WERI-Rb-1 (cell line): ENCODE measurements at regions not wholly inside any gene's neighbourhood (a gene's known extent, or its start where the extent isn't known, plus 50 kb on each side); places are given as distances from the start of the nearest gene placed in this dataset.

Experiments used
- DNase-seq: peaks from one replicate; pipeline ENCODE4 v3.0.0-alpha.2; 2020
- H3K27ac ChIP-seq: fragments of 250-450 bp; sonication (Bioruptor Pico); 2 replicates; pipeline ENCODE4 v1.5.1; 2020; ENCODE audit warnings: mild to moderate bottlenecking, moderate library complexity
- H3K27me3 ChIP-seq: fragments of 250-450 bp; sonication (Bioruptor Pico); 2 replicates; pipeline ENCODE4 v1.5.1; 2021; ENCODE audit warnings: mild to moderate bottlenecking, low read depth, moderate library complexity; ENCODE audit not compliant: insufficient read depth, severe bottlenecking
- H3K36me3 ChIP-seq: fragments of 250-450 bp; sonication (Bioruptor Pico); 2 replicates; pipeline ENCODE4 v1.5.1; 2020; ENCODE audit warnings: mild to moderate bottlenecking, moderate library complexity
- H3K4me3 ChIP-seq: 2 replicates; pipeline ENCODE4 v1.5.1; 2011; ENCODE audit warnings: low read depth, mild to moderate bottlenecking, control low read depth, low read length
- H3K9me3 ChIP-seq: fragments of 250-450 bp; sonication (Bioruptor Pico); 2 replicates; pipeline ENCODE4 v1.5.1; 2021; ENCODE audit warnings: mild to moderate bottlenecking, moderate library complexity; ENCODE audit not compliant: severe bottlenecking
- TF ChIP-seq, protein P1 (sequence below): IDR thresholded peaks from 2 replicates; pipeline ENCODE4 v1.5.1; 2011; ENCODE audit warnings: low read depth, mild to moderate bottlenecking, control low read depth, inconsistent platforms, low read length

DNA sequence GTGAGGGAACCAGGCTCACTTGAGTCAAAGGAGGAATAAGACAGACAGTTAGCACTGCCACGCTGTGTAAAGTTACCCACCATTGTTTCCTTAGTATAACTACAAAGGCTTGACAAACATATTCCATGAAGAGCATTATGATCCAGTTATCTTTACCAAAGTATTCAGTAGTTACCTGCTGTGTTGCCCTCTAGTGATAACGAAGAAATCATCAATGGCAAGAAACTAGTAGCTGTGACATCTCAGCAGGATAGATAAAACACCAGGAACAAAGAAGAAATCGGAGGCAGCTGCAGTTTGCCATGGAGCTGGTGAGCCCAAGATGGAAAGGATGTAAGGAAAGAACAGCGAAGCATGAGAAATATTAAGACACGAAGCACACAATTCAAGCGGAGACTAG lies 215.3 kb upstream of the FSHR start:
- Histone ChIP-seq H3K27ac (no peak overlapping the region), H3K9me3 (no peaks in the 10 kb centered on the region), H3K27me3 (no peaks in the 10 kb centered on the region), H3K4me3 (no peak overlapping the region), H3K36me3 (no peaks in the 10 kb centered on the region)
- DNase-seq, result no peak
- TF ChIP-seq, protein P1, sequence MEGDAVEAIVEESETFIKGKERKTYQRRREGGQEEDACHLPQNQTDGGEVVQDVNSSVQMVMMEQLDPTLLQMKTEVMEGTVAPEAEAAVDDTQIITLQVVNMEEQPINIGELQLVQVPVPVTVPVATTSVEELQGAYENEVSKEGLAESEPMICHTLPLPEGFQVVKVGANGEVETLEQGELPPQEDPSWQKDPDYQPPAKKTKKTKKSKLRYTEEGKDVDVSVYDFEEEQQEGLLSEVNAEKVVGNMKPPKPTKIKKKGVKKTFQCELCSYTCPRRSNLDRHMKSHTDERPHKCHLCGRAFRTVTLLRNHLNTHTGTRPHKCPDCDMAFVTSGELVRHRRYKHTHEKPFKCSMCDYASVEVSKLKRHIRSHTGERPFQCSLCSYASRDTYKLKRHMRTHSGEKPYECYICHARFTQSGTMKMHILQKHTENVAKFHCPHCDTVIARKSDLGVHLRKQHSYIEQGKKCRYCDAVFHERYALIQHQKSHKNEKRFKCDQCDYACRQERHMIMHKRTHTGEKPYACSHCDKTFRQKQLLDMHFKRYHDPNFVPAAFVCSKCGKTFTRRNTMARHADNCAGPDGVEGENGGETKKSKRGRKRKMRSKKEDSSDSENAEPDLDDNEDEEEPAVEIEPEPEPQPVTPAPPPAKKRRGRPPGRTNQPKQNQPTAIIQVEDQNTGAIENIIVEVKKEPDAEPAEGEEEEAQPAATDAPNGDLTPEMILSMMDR, result no peak

DNA sequence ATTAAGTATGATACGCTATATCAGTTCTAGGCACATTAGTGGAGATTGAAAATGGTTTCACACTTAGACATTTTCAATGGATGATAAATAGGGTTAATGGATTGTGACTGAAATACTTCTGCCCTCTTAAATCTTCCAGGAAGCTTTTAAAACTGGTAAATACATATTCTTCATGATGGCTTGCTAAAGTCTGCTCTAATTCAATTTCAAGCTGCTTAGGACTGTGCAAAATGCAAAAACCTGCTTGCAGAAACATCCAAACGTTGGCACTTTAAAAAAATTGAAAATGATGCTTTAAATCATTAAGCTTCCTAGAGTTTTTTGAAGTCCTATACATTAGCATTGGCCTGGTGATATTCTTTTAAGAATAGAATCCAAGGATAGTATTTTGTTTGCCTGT lies 214.8 kb upstream of the FSHR start:
- DNase-seq, result no peak
- TF ChIP-seq, protein P1, result no peak
- Histone ChIP-seq H3K36me3 (no peaks in the 10 kb centered on the region), H3K9me3 (no peaks in the 10 kb centered on the region), H3K27ac (no peak overlapping the region), H3K27me3 (no peaks in the 10 kb centered on the region), H3K4me3 (no peak overlapping the region)

- H3K9me3 ChIP-seq, result no peaks in the 10 kb centered on the region
- H3K36me3 ChIP-seq, result no peaks in the 10 kb centered on the region
- no peaks in the 10 kb centered on the region for H3K27me3 ChIP-seq
- TF ChIP-seq, protein P1, result no peak
- no peak for DNase-seq
- no peak overlapping the region for H3K27ac ChIP-seq
- H3K4me3 ChIP-seq, result no peak overlapping the region
Measured at GRCh38 chr2:49367003-49367402, 212.7 kb upstream of the FSHR start.

DNA sequence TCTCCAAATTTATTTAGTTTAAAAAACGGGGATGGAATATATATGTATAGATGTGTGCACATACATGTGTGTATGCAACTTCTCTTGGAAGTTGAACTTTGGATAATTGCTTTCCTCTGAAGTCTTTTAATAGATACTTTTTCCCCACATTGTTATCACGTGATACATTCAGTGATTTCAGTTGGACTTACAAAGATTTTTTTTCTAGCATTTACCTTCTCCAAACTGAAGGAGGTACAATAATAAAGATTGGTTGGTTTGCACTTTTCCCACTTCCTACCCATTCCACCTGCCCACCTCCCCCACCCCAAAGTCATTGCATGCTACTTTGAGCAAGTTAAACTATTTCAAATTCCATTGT lies 206.1 kb upstream of the FSHR start:
- Histone ChIP-seq H3K36me3 (no peaks in the 10 kb centered on the region), H3K27ac (no peak overlapping the region)
- TF ChIP-seq, protein P1, result no peak

DNA sequence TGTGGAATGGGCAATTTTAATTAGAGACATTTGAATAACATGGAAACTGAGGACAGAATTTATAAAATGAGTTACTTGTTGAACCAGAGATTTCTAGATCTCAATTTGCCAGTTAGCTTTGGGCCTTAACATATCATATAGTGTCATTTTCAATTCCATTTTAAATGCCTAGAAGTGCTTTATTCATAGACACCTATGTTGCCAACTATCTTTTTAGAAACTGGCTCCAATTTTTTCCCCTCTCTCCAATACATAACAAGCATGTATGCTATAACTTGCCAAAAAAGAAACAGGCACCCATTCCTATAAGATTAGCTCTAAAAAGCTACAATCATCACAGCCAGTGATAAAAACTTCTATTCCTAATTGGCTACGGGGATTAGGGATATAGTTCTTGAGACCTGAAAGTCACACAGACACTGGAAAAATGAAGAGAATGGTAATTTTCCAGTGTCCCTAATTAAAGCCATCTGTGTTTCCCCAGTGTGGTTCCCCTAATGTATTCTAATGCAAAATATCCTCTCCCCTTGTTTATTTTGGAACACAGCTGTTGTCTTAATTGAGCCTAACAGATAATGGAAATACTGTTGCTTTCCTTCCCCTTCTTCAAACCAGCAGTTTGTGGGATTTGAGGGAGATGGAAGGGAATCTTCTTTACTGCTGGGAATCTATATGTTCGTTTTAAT lies 205.5 kb upstream of the FSHR start:
- Histone ChIP-seq H3K4me3 (no peak overlapping the region), H3K27me3 (no peaks in the 10 kb centered on the region)
- DNase-seq, result no peak

More for the DNA sequence above, 206.1 kb upstream of the FSHR start:
- DNase-seq, result no peak
- H3K9me3 ChIP-seq, result no peaks in the 10 kb centered on the region
- no peaks in the 10 kb centered on the region for H3K27me3 ChIP-seq
- H3K4me3 ChIP-seq, result no peak overlapping the region

More for the DNA sequence above, 205.5 kb upstream of the FSHR start:
- Histone ChIP-seq H3K27ac (no peak overlapping the region), H3K9me3 (no peaks in the 10 kb centered on the region), H3K36me3 (no peaks in the 10 kb centered on the region)
- TF ChIP-seq, protein P1, result no peak
